IgD-negative memory B cell (primary cell): ENCODE measurements at regions not wholly inside any gene's neighbourhood (a gene's known extent, or its start where the extent isn't known, plus 50 kb on each side); places are given as distances from the start of the nearest gene placed in this dataset.
"Not testable (repeated sequence)": the region's sequence is repeated elsewhere in the genome, so short reads cannot be mapped to it uniquely, and the experiment has no call there.

Source experiments
- H3K27ac Mint-ChIP-seq, 3 donors: one replicate each; pipeline ENCODE4 v1.8.0; 2020 to 2022; ENCODE audit warnings: mild to moderate bottlenecking in 3 of 3, mixed read lengths in 3 of 3, moderate library complexity in 1 of 3
- H3K27me3 Mint-ChIP-seq: one replicate; pipeline ENCODE4 v1.8.0; 2021; ENCODE audit warnings: mixed read lengths
- H3K36me3 Mint-ChIP-seq: one replicate; pipeline ENCODE4 v1.8.0; 2020; ENCODE audit warnings: mild to moderate bottlenecking, mixed read lengths
- H3K4me1 Mint-ChIP-seq, 3 donors: one replicate each; pipeline ENCODE4 v1.8.0; 2020 to 2022; ENCODE audit warnings: mixed read lengths in 3 of 3, mild to moderate bottlenecking in 1 of 3
- H3K4me3 Mint-ChIP-seq, 4 donors: one replicate each; pipeline ENCODE4 v1.8.0; 2020 to 2022; ENCODE audit warnings: mild to moderate bottlenecking in 4 of 4, mixed read lengths in 4 of 4, moderate library complexity in 3 of 4
- H3K9me3 Mint-ChIP-seq, 3 donors: one replicate each; pipeline ENCODE4 v1.8.0; 2020 to 2021; ENCODE audit warnings: mixed read lengths in 3 of 3, mild to moderate bottlenecking in 1 of 3

DNA sequence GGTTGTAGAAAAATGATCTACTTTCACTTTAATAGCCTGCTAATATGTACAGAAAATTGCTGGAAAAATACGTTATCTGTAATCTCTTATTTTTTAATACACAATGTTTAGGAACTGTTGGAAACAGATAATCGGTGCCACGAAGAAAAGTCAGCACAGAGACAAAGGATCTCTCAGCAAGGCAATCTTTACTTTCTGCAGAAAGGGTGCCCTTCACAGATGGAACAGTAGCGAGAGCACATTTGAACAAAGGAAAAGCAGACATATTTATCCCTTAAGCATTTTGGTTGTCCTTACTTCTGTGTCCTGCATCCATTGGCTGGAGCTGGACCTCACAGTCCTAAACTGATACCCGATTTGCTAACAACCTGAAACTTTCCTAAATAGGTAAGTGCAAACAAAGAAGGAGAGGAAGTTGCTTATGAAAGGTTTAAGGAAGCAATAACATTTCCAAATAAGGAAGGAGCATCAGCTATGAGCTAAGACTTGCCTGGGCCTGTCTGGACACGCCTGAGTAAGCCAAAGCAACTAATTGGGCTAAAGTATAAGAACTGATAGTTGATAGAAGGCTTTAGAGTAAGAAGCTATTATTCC, 640.0 kb downstream of the SH2D4B start:
- no peak overlapping the region for H3K27ac Mint-ChIP-seq

DNA sequence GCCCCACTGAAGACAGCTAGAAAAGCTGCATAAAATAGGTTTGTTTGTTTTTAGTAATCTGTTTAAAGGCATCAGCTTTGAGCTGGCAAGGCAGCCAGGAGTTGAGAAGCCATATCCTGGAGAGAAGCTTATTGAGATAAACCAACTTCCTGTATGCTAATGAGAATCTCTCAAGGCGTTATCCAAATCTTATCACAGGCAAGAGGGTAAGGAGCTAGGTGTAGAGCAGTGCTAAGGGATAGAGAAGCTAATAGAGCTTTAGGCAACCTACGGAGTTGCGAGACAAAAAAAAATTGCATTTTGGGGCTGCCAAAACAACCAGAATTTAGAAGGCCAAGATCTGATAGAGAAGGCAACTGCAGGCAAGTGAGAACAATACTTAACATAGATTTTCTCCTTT, 641.6 kb downstream of the SH2D4B start:
- Mint-ChIP-seq H3K4me3 (no peak overlapping the region), H3K36me3 (no peaks in the 10 kb centered on the region), H3K27me3 (no peaks in the 10 kb centered on the region), H3K27ac (no peak overlapping the region), H3K9me3 (peaks cover 0 to 17% (median 11%) of the 10 kb centered on the region in 3 donors), H3K4me1 (no peaks in the 10 kb centered on the region)

More for the DNA sequence above, 640.0 kb downstream of the SH2D4B start:
- no peaks in the 10 kb centered on the region for H3K4me1 Mint-ChIP-seq
- H3K36me3 Mint-ChIP-seq: no peaks in the 10 kb centered on the region
- H3K4me3 Mint-ChIP-seq: no peak overlapping the region
- peaks cover 0 to 14% (median 6%) of the 10 kb centered on the region in 3 donors for H3K9me3 Mint-ChIP-seq
- no peaks in the 10 kb centered on the region for H3K27me3 Mint-ChIP-seq

DNA sequence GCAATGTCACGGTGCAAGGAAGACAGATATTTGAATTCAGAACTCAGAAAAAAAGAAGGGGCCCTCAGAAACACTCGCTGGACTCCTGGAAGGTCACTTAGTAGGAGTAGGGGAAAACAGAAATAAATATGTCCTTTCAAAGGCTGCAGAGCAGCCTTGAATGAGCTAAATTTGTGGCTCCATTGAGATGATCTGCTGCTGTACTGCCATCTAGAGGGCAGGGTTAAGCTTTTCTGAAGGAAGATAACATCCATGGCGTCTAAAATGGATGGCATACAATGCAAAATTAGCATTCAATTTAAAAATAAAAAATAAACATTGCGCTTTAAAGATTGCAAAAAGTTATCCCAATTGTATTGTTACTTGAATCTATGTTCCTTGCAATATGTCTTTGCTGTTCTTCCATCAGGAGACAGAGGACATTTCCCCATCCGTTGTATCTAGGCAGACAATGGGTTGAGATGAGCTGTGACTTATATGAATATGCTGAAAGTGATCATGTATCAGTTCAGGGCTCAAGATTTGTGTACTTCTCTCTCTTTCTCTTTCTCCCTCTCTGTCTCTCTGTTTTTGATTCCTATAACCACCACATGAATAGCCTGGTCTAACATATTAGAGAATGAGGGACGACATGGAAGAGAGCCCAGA, 642.2 kb downstream of the SH2D4B start:
- Mint-ChIP-seq H3K27ac (no peak overlapping the region), H3K27me3 (no peaks in the 10 kb centered on the region), H3K36me3 (no peaks in the 10 kb centered on the region), H3K4me3 (no peak overlapping the region), H3K4me1 (no peaks in the 10 kb centered on the region), H3K9me3 (peaks cover 0 to 18% (median 12%) of the 10 kb centered on the region in 3 donors)

DNA sequence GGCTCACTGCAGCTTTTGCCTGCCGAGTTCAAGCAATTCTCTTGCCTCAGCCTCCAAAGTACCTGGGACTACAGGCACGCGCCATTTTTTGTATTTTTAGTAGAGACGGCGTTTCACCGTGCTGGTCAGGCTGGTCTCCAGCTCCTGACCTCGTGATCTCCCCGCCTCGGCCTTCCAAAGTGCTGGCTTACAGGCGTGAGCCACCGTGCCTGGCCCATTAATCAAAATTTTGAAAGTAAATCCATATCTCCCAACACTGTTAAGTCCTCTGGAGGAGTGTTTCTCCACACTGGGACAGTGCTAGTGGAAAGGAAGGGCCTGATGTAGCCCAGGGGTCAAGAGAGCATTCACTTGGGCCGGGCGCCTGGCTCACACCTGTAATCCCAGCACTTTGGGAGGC, 644.6 kb downstream of the SH2D4B start:
- H3K27ac Mint-ChIP-seq: no peak overlapping the region
- H3K27me3 Mint-ChIP-seq: no peaks in the 10 kb centered on the region
- peaks cover 0 to 18% (median 10%) of the 10 kb centered on the region in 3 donors for H3K9me3 Mint-ChIP-seq
- H3K36me3 Mint-ChIP-seq: no peaks in the 10 kb centered on the region
- H3K4me1 Mint-ChIP-seq: no peaks in the 10 kb centered on the region
- no peak overlapping the region for H3K4me3 Mint-ChIP-seq

DNA sequence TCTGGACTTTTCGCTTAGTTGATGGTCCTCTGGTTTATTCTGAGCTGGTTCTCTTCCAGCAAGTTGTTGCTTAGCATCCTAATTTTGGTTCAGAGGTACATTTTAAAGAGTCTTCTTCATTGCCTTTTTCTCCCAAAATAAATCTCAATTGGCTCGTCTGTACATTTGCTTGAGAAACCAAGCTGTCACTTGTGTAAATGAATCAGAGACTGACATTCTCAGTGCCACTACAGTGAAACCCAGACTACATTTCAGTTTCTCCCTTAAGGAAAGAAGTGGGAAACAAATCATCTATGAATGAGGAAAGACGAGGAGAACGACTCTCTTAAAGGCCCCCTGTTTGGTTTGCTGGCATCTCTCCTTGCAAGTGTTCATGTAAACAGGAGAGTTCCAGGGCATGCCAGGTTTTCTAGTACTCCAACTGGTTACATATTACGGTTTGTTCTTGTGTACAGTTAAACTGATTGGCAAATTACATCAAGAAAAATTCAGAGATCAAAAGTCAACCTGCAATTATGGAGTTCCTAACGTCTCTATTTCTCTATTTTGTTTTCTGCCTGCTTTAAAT, 654.6 kb downstream of the SH2D4B start:
- Mint-ChIP-seq H3K4me3 (no peak overlapping the region), H3K27me3 (no peaks in the 10 kb centered on the region)

DNA sequence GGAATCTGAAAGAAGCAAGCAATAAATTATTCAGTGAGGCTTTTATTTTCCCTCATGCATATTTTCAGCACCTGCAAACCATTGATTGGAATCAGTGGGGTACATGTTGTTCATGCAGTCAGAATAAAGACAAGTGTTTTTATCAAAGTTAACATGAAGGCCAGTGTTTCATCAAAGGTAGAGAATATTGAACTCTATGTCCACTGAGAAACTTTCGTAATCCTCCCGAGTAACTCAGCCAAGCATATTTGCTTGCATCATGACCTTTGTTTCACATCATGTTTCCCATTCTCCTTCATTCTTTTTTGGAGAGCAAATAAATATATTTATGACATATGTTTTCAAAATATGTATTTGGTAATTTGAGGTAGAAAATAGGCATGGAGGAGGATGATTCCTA, 663.1 kb downstream of the SH2D4B start:
- no peak overlapping the region for H3K27ac Mint-ChIP-seq
- H3K4me1 Mint-ChIP-seq: no peaks in the 10 kb centered on the region
- H3K27me3 Mint-ChIP-seq: no peaks in the 10 kb centered on the region
- no peak overlapping the region for H3K4me3 Mint-ChIP-seq
- peaks cover 0 to 5% (median 0%) of the 10 kb centered on the region in 3 donors for H3K9me3 Mint-ChIP-seq
- no peaks in the 10 kb centered on the region for H3K36me3 Mint-ChIP-seq

More for the DNA sequence above, 654.6 kb downstream of the SH2D4B start:
- no peak overlapping the region for H3K27ac Mint-ChIP-seq
- H3K36me3 Mint-ChIP-seq: no peaks in the 10 kb centered on the region
- H3K9me3 Mint-ChIP-seq: peaks cover 0 to 8% (median 2%) of the 10 kb centered on the region in 3 donors
- no peaks in the 10 kb centered on the region for H3K4me1 Mint-ChIP-seq

DNA sequence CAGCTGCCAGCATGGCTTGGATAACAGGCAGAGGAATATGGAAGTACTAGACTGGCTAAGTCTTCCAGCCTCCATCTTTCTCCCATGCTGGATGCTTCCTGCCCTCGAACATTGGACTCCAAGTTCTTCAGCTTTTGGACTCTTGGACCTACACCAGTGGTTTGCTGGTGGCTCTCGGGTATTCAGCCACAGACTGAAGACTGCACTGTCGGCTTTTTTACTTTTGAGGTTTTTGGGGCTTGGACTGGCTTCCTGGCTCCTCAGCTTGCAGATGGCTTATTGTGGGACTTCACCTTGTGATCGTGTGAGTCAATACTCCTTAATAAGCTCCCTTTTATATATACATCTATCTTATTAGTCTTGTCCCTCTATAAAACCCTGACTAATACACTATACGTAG, 667.6 kb upstream of the NRG3 start:
- not testable (repeated sequence) for H3K27ac Mint-ChIP-seq, H3K4me1 Mint-ChIP-seq, H3K9me3 Mint-ChIP-seq, H3K4me3 Mint-ChIP-seq, H3K27me3 Mint-ChIP-seq, H3K36me3 Mint-ChIP-seq

DNA sequence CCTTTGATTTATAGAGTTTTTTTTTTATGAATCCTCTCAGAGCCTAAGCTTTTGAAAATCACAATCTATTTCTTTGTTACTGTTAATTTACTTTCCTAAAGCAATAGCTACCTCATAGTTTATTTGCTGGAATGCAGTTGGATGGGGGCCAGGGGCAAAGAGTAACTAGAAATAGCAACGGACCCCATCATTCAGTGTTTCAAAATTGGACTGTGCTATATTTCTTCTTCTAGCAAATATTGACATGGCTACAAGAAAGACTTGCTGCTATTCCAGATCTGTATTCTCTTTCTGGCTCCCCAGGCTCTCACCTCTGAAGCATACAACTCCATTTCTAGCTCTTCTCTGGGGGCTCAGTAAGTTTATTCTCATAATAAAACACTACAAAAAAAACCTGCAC, 661.6 kb upstream of the NRG3 start:
- Mint-ChIP-seq H3K4me3 (no peak overlapping the region), H3K4me1 (no peaks in the 10 kb centered on the region), H3K36me3 (peaks cover 3% of the 10 kb centered on the region), H3K9me3 (peaks cover 0 to 2% (median 0%) of the 10 kb centered on the region in 3 donors), H3K27ac (no peak overlapping the region), H3K27me3 (no peaks in the 10 kb centered on the region)

DNA sequence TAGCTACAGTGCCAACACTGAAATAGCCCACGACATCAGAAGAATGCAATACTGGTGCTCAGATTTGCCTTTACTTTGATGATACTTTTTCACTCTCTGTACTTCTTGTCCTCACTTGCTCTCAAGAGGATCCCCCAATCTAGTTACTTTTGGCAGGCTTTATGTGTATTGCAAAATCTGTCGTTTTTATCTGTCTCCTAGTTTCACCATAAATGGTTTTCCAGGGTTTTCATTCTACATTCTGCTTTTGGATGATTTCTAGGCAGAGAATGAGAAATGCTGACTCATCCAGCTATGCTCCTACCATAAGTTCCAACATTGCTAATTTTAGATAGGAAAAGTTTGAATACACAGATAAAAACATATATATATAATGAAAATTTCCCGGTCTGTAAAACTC, 659.5 kb upstream of the NRG3 start:
- H3K4me3 Mint-ChIP-seq: no peak overlapping the region
- H3K36me3 Mint-ChIP-seq: peaks cover 3% of the 10 kb centered on the region
- H3K27me3 Mint-ChIP-seq: no peaks in the 10 kb centered on the region

DNA sequence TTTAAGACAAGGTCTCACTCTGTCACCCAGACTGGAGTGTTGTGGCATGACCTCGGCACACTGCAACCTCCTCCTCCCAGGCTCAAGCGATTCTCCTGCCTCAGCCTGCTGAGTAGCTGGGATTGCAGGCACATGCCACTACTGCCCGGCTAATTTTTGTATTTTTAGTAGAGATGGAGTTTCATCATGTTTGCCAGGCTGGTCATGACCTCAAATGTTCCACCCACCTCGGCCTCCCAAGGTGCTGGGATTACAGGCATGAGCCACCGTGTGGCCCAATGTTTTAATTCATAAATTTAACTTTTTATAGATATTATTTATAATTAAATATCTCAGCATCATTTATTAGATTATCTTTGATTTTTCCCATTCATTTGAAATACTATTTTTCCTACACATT, 658.0 kb upstream of the NRG3 start:
- H3K27me3 Mint-ChIP-seq: no peaks in the 10 kb centered on the region
- no peaks in the 10 kb centered on the region for H3K4me1 Mint-ChIP-seq
- no peaks in the 10 kb centered on the region for H3K9me3 Mint-ChIP-seq
- H3K36me3 Mint-ChIP-seq: peaks cover 3% of the 10 kb centered on the region
- H3K4me3 Mint-ChIP-seq: no peak overlapping the region
- H3K27ac Mint-ChIP-seq: no peak overlapping the region

More for the DNA sequence above, 659.5 kb upstream of the NRG3 start:
- Mint-ChIP-seq H3K27ac (no peak overlapping the region), H3K4me1 (no peaks in the 10 kb centered on the region), H3K9me3 (peaks cover 0 to under 1% (median 0%) of the 10 kb centered on the region in 3 donors)

DNA sequence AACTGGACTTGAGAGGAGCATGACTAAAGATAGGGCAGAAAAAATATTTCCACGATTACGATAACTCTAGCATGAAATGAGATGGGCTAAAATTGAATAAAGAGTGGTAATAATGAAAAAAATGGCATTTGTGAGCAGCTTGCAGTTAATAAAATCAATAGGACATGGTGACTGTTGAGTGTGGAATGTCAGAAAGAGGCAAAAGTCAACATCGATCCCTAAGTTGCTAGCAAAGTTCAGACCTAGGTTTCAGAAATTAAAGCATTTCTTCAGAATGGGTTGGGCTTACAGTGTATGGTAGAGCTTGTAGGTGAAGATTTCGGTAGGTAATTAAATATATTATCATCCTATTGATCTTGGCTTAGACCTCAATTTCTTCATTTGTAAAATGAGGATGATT, 656.7 kb upstream of the NRG3 start:
- peaks cover 3% of the 10 kb centered on the region for H3K36me3 Mint-ChIP-seq
- peaks cover 2 to 7% (median 2%) of the 10 kb centered on the region in 3 donors for H3K9me3 Mint-ChIP-seq

DNA sequence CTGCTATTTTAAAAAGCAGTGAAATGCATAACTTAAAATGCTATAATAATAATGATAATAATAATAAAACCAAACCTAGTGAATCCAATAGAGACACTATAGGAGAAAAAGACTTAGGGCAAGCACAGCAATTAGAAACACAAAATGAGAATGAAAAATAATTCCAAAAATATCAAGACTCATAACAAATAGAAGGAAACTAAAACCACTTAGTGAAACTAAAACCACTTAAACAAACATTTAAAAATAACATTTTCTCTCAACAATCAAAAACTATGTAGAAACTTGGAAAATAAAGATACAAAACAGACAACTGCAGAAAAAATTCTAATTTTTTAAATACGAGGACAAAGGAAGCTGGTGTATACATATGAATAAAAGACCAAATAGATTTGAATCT, 655.2 kb upstream of the NRG3 start:
- Mint-ChIP-seq H3K9me3 (peaks cover 2 to 9% (median 7%) of the 10 kb centered on the region in 3 donors), H3K4me3 (no peak overlapping the region), H3K27ac (no peak overlapping the region), H3K27me3 (no peaks in the 10 kb centered on the region), H3K36me3 (peaks cover 3% of the 10 kb centered on the region), H3K4me1 (no peaks in the 10 kb centered on the region)

More for the DNA sequence above, 656.7 kb upstream of the NRG3 start:
- Mint-ChIP-seq H3K27ac (no peak overlapping the region), H3K4me1 (no peaks in the 10 kb centered on the region), H3K4me3 (no peak overlapping the region), H3K27me3 (no peaks in the 10 kb centered on the region)

DNA sequence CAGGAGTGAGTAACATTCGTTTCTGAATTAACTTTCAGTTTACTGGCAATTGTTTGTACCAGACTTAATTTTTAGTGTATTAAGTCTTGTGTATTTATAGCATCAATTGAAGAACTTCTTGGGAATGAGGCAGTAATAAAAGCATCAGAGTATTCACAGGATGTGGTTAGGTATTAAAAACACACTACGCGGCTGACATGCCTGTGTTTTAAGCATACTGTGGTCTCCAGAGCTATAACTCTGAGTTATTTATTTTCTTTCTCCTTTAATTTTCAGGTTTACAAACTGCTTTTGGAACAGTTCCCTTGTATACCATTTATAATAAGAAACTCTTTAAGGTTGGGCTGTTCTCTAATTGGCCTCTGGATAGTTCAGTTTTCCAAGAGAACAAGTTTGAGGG, 626.1 kb upstream of the NRG3 start:
- Mint-ChIP-seq H3K36me3 (no peaks in the 10 kb centered on the region), H3K27ac (no peak overlapping the region), H3K4me3 (no peak overlapping the region), H3K27me3 (no peaks in the 10 kb centered on the region), H3K9me3 (peaks cover 0 to 5% (median 1%) of the 10 kb centered on the region in 3 donors), H3K4me1 (no peaks in the 10 kb centered on the region)

DNA sequence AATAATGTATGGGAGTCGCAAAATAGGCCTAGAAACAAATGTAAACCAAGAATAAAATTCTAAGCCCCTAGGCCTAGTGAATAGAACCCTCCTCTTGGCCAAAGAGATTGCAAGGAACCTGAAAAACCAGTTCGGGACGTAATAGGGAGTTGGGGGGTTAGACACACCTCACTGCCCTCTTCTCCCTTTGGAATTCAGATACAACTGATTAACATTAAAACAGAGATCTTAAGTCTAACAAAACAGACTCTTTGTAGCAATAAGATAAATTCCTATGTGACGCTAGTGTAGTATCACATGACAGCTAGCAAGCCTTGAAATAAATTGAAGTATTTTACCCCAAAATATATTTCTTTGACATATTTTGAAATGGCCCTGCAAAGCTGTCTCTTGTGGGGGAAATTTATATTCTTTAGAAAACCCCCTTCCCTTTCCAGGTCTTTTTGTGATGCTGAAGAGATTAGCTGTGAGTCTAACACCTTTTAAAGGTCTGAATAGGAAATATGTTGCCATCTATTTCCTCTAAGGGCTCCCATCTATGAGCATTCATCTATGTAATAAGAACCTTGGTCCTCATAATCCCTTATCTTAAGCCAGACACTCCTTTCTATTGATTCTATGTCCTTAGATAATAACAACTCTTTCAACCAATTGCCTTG, 623.4 kb upstream of the NRG3 start:
- no peaks in the 10 kb centered on the region for H3K36me3 Mint-ChIP-seq
- H3K4me1 Mint-ChIP-seq: no peaks in the 10 kb centered on the region
- H3K9me3 Mint-ChIP-seq: peaks cover 0 to 11% (median 1%) of the 10 kb centered on the region in 3 donors
- H3K27me3 Mint-ChIP-seq: no peaks in the 10 kb centered on the region
- H3K4me3 Mint-ChIP-seq: no peak overlapping the region
- H3K27ac Mint-ChIP-seq: no peak overlapping the region

DNA sequence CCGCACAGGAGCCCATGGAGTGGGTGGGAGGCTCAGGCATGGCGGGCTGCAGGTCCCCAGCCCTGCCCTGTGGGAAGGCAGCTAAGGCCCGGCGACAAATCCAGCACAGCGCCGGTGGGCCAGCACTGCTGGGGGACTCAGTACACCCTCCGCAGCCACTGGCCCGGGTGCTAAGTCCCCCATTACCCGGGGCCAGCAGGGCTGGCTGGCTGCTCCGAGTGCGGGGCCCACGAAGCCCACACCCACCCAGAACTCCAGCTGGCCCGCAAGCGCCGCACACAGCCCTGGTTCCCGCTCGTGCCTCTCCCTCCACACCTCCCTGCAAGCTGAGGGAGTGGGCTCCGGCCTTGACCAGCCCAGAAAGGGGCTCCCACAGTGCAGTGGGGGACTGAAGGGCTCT, 610.0 kb upstream of the NRG3 start:
- not testable (repeated sequence) for H3K4me1 Mint-ChIP-seq, H3K36me3 Mint-ChIP-seq, H3K27ac Mint-ChIP-seq, H3K9me3 Mint-ChIP-seq, H3K4me3 Mint-ChIP-seq, H3K27me3 Mint-ChIP-seq
